Activated CD4-positive, CD25-positive, alpha-beta regulatory T cell treated with anti-CD3 and anti-CD28 coated beads, Interleukin-2, amount 50 U/mL, for 24 hours (primary cell): ENCODE measurements at regions not wholly inside any gene's neighbourhood (a gene's known extent, or its start where the extent isn't known, plus 50 kb on each side); places are given as distances from the start of the nearest gene placed in this dataset.
"Not testable (repeated sequence)": the region's sequence is repeated elsewhere in the genome, so short reads cannot be mapped to it uniquely, and the experiment has no call there.

Source experiments
- ATAC-seq, 2 donors: fragments of 150-1000 bp; cut with Tn5 transposase; one replicate each; pipeline ENCODE4 v1.10.0; 2021; ENCODE audit warnings: mild to moderate bottlenecking in 1 of 2, moderate library complexity in 1 of 2

DNA sequence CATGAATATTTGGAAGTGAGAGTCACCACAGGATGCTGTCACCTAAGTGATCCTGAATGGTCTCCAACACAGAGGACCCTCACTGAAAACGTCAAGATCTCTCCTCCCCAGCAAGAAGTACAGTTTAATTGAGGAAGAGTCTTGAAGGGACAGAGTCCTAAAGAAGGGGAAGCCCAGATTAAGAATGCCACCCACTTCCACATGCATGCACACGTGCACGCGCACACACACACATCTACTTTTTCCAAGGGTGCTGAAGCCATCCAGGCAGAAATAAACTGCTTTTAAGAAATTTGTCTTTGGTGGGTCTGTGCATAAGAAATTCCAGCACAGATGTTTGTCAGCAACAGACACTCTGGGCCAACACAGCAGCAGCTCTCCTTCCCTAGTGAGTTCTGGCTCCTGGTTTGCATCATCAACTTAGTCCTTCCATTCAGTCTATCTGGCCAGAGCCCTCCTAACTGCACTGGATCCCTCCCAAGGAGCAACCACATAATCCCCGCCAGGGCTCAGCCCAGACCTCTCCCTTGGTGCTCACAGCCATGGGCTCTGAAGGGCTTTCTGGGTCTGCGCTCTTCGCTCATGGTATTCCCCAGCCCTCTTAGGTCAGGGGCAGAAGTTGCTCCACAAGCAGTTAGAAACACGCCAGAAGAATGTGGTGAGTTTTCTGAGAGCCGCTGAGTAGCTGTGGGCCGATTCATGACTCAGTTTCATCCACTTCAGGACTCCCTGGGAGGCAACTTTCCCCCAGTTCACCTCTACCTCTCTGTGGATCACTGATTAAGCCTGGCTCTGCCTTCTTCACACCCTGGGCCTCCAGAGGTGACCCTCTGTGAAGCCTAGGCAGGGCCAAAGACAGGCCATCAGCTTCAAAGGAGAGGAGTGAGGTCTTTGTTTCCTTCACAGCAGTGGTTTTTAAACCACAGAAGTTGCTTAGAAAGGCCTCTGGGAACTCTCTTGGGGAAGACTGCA, 132.6 kb upstream of the LIPC start:
- ATAC-seq = no peak

DNA sequence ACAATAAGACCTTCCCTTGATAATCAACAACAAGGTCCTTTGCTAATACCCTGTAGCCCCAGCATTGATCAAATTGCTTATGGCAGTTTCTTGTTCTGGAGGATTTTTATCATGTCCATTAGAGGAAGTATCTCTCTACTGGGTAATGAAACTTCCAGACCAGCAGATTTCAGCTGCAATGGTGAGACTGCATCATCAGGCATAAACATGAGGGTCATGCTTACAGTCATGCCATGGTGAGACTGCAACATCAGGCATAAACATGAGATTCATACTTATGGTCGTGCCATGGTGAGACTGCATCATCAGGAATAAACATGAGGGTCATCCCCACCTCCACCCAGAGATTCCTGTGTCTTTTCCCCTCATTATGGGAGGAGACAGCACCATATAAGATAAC, 129.0 kb upstream of the LIPC start:
- no peak for ATAC-seq

DNA sequence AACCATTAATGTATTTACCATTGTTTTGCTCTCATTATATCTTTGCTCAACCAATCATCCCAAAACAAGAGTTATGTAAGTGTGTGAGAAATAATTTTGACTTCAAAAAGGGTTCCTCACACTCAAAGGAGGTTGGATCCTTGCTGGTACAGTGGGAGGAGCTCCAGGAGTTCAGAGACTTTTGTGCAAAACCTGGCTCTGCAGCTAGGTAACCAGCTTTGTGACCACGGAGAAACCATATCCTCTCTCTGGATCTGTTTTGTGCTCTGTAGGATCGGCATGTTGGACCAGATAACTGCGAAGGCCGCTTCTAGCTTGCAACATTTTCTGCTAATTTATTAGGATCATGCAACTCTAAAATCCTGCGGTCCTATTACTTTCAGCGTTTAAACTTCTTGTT, 128.6 kb upstream of the LIPC start:
- no peak for ATAC-seq

DNA sequence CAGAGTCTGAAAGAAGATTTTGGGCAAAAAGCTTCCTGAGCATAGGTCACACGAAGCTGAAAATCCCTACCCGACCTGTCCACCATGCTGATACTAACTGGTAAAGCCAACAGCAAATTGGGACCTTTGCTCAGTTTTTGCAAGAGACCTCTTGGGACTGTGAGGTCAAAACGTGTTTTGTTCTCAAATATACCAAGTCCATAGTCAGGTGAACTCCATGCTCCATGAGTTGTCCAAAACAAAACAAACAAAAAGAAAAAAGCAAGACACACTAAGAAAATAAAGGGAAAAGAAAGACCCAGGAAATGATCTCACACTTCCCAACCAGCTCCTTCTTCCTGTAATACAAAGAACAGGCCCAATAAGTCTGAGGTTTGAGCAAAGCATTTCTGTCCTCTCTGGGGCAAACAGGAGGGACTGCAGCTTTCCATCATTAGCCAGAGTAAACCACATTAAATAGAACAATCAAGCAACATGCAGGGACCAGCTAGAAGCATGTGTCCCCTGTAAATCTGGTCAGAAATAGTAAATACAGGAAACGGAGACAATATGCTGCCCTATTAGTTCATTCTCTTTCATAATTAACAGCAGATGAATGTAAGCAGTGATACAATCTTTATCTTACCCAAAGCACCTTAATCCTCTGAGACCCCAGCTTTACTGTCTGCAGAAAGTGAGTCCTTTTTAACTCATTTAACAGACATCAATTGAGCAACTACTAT, 125.0 kb upstream of the LIPC start:
- no peak for ATAC-seq

DNA sequence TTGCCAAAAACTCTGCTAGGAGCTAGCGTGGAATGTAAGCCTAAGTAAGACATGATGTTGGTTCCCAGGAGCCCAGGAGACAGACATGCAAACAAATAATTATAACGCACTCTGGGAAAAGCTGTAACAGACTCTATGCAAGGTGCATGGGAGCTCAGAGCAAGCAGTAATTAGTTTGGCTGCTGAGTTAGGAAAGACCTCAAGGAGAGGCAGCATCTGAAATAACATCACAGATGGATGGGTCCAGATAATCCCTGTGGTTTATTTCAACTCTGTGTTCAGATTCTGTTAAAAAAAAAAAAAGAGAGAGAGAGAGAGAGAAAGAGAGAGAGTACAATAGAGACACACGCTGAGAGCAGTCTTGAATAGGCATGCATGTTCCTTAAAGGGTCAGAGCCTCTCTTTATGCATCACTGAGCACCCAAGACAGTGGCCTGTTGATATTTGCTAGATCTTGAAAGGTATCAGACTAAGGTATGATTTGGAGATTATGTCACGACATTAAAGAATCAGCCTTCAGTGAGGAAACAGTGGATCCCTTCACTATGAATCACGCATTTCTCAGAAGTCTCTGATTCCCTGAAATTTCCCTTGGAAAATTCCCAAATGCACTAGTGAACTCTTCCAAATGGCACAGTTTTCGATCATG, 124.4 kb upstream of the LIPC start:
- no peak for ATAC-seq

DNA sequence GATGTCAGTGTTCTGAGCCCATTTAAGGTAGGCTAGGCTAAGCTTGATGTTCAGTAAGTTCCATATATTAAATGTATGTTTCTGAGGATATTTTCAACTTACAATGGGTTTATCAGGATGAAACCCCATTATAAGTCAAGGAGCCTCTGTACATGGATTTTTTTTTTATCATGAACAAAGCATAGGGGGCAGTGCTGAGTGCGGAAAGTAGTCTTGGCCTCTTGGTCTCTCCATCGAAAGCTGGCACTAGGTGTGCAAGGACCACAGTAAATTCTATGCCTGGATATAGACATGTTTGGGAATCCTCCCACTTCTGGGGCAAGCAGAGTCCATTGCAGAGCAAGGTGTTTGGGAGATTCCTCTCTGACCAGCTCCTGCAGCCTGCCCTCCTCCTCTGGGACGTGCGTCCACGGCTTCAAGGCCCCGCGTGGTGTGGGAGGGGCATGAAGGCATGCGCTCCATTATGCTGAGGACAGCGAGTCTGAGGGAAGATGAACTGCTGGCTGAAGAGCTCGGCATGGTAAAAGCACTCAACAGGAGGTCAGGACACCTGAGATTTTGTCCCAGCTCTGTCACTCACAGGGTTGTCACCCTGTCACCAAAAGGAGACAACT, 122.9 kb upstream of the LIPC start:
- ATAC-seq = no peak

DNA sequence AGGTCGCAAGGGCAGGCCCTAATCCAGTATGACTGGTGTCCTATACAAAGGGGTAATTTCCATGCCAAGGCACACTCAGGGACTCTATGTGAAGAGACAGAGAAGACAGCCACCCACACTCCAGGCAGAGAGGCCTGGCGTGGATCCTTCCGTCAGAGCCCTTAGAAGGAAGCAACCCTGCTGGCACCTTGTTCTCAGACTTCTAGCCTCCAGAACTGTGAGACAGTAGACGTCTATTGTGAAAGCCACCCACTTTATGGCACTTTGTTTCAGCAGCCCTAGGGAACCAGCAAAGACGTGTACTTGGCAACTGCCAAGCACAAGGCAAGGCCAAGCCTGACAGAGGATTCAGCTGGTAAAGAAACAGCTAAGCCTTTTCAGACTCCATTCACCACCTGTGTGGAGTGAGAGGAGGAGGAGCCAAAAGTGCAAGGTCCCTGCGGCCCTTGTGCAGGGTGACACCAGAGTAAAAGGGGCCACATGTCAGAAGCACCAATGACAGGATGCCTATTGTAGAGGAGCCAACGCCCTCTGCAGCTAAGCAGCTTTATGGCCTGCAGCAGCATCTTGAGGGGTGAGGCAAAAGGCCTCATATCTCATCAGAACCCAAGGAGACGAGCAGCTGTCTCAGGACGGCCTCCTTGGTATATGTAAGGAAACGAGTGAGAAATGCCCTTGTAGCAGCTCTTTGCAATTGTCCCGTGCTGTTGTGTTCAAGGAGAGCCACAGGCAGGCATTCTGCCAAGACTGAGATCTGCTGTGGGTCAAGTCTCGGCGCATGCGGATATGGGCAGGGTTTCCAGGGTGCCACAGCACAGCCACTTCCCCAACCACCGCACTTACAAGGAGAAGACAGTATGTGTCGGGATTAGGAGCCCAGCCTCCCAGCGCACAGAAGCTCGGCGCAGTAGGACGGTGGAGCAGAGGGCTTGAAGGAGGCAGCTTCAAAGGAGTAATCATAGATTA, 121.5 kb upstream of the LIPC start:
- ATAC-seq = no peak

DNA sequence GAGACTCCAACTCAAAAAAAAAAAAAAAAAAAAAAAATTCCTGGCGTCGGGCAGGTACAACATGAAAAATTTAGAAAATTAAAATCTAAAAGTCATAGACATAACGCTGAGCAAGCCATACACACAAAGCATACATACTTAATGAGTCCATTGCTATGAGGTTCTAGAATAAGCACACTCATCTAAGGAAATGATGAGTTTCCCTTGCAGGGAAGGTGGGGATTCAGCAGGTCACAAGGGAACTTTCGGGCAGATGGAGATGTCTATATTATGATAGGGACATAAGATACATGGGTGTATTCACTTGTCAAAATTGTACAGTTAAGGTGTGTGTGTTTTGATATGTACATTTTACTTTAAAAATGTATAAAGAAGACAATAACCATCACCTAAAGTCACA, 120.2 kb upstream of the LIPC start:
- ATAC-seq = no peak

DNA sequence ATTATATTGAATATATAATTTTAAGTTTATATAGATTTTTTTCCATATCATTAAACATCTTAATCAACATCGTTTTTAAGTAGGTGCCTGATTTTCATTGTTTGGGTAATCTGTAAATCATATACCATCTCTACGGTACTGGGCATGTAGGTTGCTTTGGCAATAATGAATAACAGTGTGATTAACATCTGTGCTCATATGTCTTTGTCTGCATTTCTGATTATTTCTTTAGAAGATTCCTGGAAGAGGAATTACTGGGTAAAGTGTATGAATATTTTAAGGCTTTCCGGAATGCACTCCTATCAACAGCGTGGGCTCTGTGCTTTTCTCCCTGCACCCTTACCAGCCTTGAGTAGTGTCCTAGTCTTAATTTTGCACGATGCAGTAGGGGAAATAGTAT, 119.8 kb upstream of the LIPC start:
- ATAC-seq = no peak

DNA sequence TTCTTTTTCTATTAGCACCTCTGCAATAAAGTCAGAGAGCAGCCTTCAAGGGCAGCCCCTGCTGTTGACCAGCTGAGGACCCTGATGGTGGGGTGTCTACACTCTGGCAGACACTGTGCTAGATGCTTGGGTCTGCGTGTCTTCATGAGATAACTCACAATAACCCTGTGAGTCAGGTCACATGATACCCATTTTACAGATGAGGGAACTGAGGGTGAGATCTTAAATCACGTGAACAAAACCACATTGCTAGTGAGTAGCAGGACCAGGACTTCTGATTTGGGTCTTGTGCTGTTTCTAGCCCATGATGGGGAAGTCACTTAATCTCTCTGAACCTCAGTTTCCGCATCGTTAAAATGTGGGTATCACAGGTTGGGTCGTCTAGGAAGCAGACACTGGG, 118.5 kb upstream of the LIPC start:
- ATAC-seq = peak in 1 of 2 donors; percentile 19

DNA sequence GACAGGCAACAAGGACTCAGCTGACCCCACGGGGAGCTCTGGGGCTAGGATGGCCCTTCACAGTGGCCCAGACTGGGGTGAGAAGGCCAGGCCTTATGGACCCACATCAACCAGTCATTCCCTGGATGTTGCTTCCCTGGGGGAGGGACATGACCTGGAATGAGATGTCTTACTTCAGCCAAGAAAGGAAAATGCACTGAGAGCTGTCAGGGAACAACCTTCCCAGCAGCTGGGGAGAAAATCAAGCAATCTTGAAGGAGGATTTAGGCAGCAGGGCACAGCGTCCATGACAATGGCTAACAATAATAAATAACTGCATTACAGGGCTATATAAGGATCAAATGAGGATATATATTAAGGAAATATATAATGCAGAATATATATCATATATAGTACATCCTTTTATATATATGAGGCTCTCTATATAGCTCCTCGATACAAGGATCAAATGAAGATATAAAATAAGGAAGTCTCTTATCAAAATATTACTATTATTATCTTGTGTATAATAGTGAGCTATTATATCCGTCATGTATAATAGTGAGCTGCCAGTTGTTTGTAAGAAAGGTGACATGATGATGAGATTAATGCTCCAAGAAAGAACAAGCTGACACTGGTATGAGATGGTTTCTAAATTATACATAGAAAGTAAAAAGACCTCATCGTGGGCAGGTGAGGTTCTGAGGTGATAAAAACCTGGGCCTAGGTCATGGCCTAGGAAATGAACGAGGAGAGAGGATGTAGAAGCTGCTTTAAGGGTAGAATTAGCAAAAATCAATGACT, 117.8 kb upstream of the LIPC start:
- ATAC-seq = peak; percentile 60 to 71

DNA sequence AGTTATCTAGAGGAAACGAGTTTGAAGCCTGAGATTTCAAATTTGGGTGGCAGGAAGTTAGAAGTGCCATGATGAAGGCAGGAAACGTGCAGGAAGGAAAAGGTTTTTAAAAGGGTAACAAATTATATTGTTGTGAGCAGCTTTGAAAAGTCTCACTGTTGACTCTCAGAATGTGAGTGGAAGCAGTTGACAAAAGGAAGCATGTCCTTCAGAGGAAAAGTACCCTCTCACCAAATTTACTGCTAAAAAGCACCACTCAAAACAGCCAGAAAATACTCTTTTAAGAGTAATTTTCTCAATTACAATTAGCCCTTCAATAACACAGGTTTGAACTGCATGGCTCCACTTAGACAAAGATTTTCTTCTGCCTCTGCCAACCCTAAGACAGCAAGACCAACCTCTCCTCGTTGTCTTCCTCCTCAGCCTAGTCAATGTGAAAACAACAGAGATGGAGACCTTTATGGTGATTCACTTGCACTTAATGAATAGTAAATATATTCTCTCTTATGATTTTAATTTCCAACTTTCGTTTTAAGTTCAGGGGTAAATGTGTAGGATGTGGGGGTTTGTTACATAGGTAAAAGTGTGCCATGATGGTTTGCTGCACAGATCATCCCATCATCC, 117.1 kb upstream of the LIPC start:
- peak; percentile 82 for ATAC-seq

DNA sequence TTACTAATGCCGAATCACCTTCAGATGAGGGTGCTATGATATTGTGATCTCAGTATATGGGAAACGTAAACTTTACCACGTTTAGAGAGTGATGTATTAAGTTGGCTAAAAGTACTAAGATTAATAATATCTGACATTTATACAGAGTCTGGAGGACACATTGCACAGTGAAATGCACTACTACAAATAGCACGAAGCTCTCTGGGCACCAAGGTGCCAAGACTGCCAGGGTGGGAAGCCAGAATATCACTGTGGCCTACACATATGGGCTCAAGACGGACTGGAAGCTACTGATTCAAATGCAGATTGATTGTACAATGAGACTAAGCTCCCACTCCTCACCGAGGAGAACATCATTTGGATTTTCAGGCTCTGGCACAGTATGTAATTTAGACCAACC, 113.3 kb upstream of the LIPC start:
- no peak for ATAC-seq

DNA sequence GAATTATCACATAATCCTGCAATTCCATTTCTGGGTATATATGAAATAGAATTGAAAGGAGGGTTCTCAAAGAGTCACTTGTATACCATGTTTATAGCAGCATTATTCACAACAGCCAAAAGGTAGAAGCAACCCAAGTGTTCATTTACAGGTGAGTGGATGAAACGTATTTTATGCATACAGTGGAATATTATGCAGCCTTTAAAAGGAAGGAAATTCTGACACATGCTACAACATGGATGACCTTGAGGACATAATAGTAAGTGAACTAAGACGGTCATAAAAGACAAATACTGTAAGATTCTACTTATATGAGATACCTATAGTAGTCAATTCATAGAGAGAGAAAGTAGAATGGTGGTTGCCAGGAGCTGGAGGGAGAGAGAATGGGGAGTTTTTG, 110.8 kb upstream of the LIPC start:
- ATAC-seq = no peak

DNA sequence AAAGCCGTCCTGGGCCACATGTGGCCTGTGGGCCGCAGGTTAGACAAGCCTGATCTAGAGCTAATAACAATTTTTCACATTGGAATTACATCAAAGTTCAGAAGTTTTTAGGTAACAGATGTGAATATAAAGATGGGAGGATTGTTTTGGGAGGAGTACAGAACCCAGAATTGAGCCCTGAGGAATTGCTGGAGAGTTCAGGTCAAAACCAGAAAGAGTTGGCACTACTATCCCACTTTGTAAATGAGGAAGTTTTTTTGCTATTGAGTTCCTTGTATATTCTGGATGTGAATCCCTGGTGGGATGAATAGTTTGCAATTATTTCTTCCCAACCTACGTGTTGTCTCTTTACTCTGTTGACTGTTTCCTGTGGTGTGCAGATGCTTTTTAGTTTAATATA, 109.5 kb upstream of the LIPC start:
- no peak for ATAC-seq

DNA sequence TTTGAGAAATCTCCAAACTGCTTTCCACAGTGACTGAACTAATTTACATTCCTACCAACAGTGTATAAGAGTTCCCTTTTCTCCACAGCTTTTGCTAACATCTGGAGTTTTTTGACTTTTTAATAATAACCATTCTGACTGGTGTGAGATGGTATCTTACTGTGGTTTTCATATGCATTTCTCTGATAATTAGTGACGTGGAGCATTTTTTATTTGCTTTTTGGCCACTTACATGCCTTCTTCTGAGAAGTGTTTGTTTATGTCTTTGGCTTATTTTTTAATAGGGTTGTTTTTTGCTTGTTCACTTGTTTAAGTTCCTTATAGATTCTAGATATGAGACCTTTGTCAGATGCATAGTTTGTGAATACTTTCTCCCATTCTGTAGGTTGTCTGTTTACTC, 108.5 kb upstream of the LIPC start:
- not testable (repeated sequence) for ATAC-seq

DNA sequence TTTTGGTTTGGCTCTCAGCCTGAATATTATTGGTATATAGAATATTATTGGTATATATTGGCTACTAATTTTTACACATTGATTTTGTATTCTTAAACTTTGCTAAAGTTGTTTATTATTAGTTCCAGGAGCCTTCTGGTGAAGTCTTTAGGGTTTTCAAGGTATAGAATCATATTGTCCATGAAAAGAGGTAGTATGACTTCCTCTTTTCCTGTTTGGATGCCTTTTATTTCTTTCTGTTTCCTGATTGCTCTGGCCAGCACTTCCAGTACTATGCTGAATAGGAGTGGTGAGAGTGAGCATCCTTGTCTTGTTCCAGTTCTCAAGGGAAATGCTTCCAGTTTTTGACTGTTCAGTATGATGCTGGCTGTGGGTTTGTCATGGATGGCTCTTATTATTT, 107.3 kb upstream of the LIPC start:
- no peak for ATAC-seq

DNA sequence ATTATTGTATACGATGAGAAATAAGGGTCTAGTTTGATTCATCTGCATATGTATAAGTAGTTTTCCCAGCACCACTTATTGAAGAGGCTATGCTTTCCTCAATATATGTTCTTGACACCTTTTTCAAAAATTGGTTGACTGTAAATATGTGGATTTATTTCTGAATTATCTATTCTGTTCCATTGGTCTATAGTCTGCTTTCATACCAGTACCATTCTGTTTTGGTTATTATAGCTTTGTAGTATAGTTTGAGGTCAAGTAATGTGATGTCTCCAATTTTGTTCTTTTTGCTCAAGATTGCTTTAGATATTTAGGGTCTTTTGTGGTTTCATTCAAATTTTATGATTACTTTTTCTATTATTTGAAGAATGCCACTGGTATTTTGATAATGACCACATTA, 103.8 kb upstream of the LIPC start:
- no peak for ATAC-seq

DNA sequence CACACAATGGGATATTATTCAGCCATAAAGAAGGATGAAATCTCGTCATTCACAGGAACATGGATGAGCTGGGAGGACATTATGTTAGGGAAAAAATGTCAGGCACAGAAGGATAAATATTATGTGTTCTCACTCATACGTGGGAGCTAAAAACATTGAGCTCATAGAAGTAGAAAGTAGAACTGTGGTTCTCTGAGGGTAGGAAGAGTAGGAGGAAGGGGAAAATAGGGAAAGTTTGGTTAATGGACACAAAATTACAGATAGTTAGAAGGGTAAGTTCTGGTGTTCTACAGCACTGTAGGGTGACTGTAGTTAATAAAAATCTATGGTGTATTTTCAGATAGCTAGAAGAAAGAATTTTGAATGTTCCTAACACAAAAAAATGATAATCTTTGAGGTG, 102.6 kb upstream of the LIPC start:
- no peak for ATAC-seq
